Lower leg skin (tissue), 3 donors: ENCODE measurements at regions not wholly inside any gene's neighbourhood (a gene's known extent, or its start where the extent isn't known, plus 50 kb on each side); places are given as distances from the start of the nearest gene placed in this dataset.

ENCODE experiments used
- CTCF ChIP-seq, 3 donors: fragments of 450-650 bp; IDR thresholded peaks; one replicate each; pipeline ENCODE4 v1.5.1; 2016; ENCODE audit warnings: antibody characterized with exemption in 3 of 3, mild to moderate bottlenecking in 3 of 3, moderate library complexity in 2 of 3
- POLR2A ChIP-seq, 2 donors: fragments of 450-650 bp; IDR thresholded peaks; one replicate each; pipeline ENCODE4 v1.6.1; 2016 to 2017; ENCODE audit warnings: antibody characterized with exemption in 2 of 2, mild to moderate bottlenecking in 1 of 2, moderate library complexity in 1 of 2

GRCh38 chr13:109656206-109656605 is 130.2 kb downstream of the IRS2 start:
- no peak for TF ChIP-seq CTCF (IDR thresholded peaks at IDR 0.05)
- TF ChIP-seq POLR2A (IDR thresholded peaks at IDR 0.05), result no peak
